Epithelial cell of proximal tubule (primary cell): ENCODE measurements at regions not wholly inside any gene's neighbourhood (a gene's known extent, or its start where the extent isn't known, plus 50 kb on each side); places are given as distances from the start of the nearest gene placed in this dataset.

Experiments
- DNase-seq: peaks from one replicate; pipeline ENCODE4 v3.0.0-alpha.2; 2011; ENCODE audit warnings: low read depth
- H3K4me3 ChIP-seq: 2 replicates; pipeline ENCODE4 v1.5.1; 2011; ENCODE audit warnings: low read depth, mild to moderate bottlenecking, low read length
- TF ChIP-seq, protein P1 (sequence below): conservative IDR thresholded peaks from 2 replicates; pipeline ENCODE4 v1.5.1; 2012; ENCODE audit warnings: low read depth, mild to moderate bottlenecking, low read length

DNA sequence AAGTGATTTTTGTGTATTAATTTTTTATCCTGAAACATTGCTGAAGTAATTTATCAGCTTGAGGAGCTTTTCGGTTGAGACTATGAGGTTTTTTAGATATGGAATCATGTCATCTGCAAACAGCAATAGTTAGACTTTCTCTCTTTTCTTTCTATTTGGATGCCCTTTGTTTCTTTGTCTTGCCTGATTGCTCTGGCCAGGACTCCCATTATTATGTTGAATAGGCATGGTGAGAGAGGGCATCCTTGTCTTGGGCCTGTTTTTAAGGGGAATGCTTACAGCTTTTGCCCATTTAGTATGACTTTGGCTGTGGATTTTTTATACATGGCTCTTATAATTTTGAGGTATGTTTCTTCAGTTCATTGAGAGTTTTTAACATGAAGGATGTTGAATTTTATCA is 207.6 kb upstream of the DEFB112 start:
- no peak for DNase-seq
- TF ChIP-seq, protein P1, sequence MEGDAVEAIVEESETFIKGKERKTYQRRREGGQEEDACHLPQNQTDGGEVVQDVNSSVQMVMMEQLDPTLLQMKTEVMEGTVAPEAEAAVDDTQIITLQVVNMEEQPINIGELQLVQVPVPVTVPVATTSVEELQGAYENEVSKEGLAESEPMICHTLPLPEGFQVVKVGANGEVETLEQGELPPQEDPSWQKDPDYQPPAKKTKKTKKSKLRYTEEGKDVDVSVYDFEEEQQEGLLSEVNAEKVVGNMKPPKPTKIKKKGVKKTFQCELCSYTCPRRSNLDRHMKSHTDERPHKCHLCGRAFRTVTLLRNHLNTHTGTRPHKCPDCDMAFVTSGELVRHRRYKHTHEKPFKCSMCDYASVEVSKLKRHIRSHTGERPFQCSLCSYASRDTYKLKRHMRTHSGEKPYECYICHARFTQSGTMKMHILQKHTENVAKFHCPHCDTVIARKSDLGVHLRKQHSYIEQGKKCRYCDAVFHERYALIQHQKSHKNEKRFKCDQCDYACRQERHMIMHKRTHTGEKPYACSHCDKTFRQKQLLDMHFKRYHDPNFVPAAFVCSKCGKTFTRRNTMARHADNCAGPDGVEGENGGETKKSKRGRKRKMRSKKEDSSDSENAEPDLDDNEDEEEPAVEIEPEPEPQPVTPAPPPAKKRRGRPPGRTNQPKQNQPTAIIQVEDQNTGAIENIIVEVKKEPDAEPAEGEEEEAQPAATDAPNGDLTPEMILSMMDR: no peak
- H3K4me3 ChIP-seq: no peak overlapping the region

DNA sequence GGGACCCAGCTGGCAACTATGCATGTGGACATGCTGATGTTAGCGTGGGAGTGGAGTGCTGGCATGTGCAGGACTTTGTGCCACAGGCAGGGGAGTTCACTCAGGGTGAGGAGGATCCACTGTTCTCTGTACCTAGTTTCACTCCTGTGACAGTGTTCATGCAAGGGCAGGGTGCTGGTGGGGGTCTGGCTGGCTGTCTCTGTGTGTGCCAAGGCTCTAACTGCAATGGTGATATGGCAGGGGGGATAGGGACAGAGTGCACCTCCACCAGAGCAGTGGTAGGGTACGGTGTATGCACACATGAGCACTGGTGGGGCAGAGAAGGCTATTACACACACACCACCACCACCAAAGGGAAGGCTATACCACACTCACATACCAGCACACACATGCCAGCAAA is 210.2 kb upstream of the DEFB112 start:
- TF ChIP-seq, protein P1: no peak

DNA sequence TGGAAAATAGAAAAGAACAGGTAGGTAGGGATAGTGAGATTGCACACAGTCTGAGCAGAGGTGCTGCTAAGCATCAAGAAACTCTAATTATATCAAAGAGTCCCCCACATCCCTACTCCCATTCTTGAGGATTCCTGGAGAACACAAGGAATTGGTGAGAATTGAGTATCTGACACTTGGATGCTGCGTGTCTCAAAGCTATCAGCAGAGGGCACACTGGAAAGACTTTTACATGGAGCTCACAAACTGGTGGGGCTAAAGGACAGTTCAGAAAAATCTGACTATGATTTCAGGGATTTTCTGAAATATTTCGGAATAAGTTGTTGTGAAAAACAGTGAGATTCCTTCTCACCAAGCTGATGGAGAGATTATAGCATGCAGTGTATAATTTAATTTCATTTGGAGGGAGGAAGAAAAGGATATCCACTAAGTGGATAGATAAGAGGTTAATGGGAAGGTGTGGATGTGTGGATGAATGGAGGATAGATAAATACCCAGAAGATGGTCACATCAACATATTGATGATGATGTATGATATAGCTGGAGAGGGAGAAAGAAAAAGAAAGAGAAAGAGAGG is 215.4 kb upstream of the DEFB112 start:
- no peak for DNase-seq
- no peak overlapping the region for H3K4me3 ChIP-seq
- TF ChIP-seq, protein P1: peak; percentile 90

More for the DNA sequence above, 210.2 kb upstream of the DEFB112 start:
- no peak overlapping the region for H3K4me3 ChIP-seq
- DNase-seq: no peak

DNA sequence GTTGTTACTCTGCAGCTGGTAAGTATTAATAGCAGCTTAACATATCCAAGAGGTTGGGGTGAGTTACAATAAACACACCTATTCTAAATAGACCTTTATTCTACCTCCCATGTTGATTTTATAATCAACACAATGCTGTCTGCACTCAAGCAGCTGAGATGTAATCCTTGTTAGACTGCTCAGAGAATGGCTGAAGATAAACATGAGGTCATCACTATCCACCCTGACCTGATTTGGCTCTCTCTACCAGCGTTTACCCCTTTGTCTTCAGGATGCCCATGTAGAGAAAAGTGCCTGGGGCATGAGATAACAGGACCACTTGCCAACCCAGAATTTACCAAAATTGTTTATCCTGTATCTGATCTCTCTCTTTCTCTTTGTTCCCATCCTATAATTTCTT is 220.7 kb upstream of the DEFB112 start:
- TF ChIP-seq, protein P1: no peak
- DNase-seq: no peak
- H3K4me3 ChIP-seq: no peak overlapping the region

DNA sequence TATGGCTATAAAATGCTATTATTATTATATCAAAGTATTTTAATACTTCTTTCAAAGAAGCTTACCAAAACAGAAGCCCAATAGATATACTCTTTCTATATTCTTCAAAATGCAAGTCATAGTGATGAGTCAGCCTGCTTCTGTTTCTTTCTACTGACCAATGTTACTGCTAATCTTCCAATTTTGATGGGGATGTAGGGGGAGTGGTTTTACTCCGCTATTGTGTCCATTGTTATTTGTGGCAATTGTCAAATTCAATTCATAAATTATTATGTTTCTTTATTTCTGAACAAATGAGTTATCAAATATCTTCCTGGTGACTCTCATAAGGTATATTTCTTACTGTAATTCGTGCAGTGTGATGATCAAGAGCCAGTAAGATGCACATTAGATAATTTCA is 221.5 kb upstream of the DEFB112 start:
- no peak for DNase-seq
- no peak overlapping the region for H3K4me3 ChIP-seq
- TF ChIP-seq, protein P1: no peak

DNA sequence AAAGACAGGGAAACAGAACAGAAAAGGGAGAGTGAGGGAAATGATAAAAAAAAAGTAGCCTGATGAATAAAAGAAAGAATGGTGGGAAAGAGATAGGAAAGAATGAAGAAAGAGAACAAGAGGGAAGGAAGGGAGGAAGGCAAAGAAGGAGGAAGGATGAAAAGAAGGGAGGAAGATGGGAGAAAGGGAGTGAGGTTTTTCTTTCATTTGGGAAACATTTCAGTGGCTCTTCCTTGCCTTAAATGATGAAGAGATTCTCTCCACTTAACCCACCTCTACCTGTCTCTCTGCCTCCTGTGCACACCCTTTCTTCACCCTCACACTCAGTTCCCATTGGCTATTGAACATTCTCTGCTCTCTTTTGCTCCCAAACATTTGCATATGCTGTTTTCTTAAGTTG is 222.1 kb upstream of the DEFB112 start:
- TF ChIP-seq, protein P1: no peak
- H3K4me3 ChIP-seq: no peak overlapping the region
- DNase-seq: no peak

DNA sequence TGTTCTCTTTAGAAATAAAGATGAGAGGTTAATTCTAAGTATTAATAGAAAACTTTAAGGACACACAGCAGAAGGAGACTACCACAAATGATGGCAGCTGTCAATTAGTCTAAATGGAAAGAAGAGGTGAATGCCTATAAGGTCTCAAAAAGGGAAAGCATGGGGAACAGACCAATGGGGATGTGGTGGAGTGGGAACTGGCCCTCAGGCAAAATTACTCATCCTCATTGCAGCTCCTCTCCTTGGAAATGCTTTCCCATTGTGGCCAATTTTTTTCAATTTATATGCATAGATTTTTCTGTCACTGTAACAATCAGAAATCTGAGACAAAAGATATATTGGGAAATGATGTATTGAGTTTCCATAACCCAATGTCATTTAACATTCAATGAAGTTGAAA is 222.9 kb upstream of the DEFB112 start:
- TF ChIP-seq, protein P1: no peak
- no peak overlapping the region for H3K4me3 ChIP-seq
- DNase-seq: no peak
